ENCODE measurements at regions not wholly inside any gene's neighbourhood (a gene's known extent, or its start where the extent isn't known, plus 50 kb on each side); places are given as distances from the start of the nearest gene placed in this dataset.
"Not testable (repeated sequence)": the region's sequence is repeated elsewhere in the genome, so short reads cannot be mapped to it uniquely, and the experiment has no call there.

GRCh38 chr11:116373104-116373944 is 399.5 kb downstream of the BUD13 start:
- DNase-seq (ENCODE audit: low read depth), result no peak

- DNase-seq (ENCODE audit: low read depth), result no peak
Measured at GRCh38 chr11:116371146-116371545, 401.6 kb downstream of the BUD13 start.

- DNase-seq (ENCODE audit: low read depth), result no peak
Measured at GRCh38 chr11:116368784-116369183, 404.0 kb downstream of the BUD13 start.

DNA sequence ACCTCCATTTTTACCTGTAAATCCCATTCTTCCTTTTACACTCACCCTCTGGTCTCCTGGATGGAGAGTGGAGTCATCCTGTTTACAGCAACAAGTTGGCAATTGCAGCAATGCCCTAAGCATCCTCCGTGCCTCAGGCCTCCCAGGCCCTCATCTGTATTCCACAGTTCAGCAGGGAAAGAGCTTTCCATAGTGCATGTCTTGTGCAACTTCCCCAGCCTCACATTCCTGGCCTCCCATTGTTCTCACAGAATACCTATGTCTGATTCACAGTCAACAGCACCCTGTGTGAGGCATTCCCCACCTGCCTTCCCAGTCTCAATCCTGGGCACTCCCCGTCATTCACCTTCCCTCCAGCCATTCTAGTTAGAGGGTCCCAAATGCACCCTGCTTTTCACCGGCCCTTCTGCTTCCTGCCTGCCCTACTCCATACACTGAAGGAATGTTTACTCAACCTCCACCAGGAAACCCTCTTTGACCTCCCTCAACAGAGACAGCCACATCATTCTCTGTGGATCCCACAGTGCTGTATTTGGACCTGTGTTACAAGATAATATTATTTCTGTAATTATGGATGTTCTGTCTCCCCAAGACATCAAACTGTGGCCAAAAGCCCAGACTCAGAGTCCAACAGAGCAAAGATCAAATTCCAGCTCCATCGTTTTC is 405.7 kb downstream of the BUD13 start:
- no peak for DNase-seq (ENCODE audit: low read depth)

- DNase-seq (ENCODE audit: low read depth), result no peak
Measured at GRCh38 chr11:116366451-116366850, 406.3 kb downstream of the BUD13 start.

- DNase-seq (ENCODE audit: low read depth), result not testable (repeated sequence)
Measured at GRCh38 chr11:116364925-116365324, 407.9 kb downstream of the BUD13 start.

GRCh38 chr11:116364348-116364747 is 408.4 kb downstream of the BUD13 start:
- no peak for DNase-seq (ENCODE audit: low read depth)

- DNase-seq (ENCODE audit: low read depth), result no peak
Measured at GRCh38 chr11:116360221-116360941, 412.4 kb downstream of the BUD13 start.

DNA sequence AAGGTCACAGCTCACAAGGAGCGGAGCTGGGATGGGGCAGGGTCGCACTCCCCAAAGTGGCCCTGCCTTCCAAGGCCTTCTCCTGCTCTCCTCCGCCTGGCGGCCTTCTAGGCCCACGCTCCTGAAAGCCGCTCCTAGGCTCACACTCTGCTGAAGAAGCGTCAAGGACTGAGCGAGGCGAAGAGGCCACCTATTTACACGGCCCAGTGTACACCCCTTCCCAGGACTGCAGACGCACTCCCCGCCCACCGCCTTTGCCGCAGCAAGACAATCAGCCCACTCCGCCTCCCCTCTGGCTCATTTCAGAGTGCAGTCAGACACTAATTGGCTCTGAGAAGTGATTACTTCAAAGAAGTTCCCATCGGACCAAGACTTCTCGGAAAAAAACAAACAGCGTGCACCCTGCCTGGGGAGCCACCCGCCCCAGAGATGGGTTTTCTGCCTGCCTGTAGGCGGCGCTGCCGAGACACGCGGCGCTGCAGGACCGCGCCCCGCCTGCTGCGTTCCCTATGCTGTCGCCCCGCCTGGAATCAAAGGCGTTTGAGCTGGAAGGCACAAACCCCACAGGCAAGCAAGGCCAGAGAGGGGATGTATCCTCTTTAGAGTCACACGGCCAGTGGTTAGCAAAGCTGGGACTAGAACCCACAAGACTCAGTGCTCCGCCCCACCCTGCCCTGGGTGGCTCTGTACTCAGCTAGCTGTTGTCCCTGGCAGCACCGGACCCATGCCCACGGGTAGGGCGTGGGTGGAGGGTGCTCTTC is 414.8 kb downstream of the BUD13 start:
- no peak for DNase-seq (ENCODE audit: low read depth)

GRCh38 chr11:116356451-116356850 is 416.3 kb downstream of the BUD13 start:
- DNase-seq (ENCODE audit: low read depth), result no peak

GRCh38 chr11:116355104-116355503 is 417.7 kb downstream of the BUD13 start:
- no peak for DNase-seq (ENCODE audit: low read depth)

GRCh38 chr11:116353589-116353988 is 419.2 kb downstream of the BUD13 start:
- no peak for DNase-seq (ENCODE audit: low read depth)

DNA sequence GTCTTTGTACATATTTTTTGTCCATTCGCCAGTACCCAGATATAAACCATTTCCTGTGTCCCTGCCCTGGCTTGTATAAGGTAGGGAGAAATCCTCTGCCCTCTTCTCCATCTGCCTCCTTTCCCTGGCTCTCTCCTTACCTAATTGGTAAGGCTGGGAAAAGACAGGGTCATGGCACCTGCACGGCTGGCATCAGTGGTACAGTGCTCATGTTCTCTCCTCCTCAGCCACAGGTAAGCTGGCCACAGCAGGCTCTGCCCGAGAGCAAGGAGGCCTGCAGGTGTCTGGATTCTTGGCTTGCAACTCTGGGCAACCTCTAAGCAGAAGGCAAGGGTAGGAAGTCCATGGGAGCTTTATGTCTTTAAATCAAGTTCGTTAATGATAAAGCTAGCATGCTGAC is 419.9 kb downstream of the BUD13 start:
- no peak for DNase-seq (ENCODE audit: low read depth)

GRCh38 chr11:116348226-116348625 is 424.6 kb downstream of the BUD13 start:
- no peak for DNase-seq (ENCODE audit: low read depth)

DNA sequence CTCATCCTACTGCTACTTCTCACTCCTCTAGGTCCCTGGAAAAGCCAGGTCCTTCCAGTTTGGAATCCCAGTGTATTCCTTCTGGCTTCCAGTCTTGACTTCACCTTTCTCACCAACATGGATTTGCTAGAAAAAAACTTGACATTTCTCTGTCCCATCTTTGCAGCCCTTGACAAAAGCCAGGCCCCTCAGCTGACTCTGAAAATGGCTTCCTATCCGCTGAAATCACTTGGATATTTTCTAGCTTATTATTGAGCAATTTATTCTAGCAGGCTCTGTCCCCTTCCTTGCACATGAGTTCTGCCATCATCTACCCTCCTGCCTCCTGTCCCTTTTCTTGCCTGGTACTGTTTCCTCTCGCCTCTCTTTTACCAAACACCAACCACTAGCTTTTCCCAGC is 427.2 kb downstream of the BUD13 start:
- DNase-seq (ENCODE audit: low read depth), result no peak

GRCh38 chr11:116344601-116345000 is 428.2 kb downstream of the BUD13 start:
- DNase-seq (ENCODE audit: low read depth), result no peak

GRCh38 chr11:116343270-116343669 is 429.5 kb downstream of the BUD13 start:
- no peak for DNase-seq (ENCODE audit: low read depth)

- DNase-seq (ENCODE audit: low read depth), result no peak
Measured at GRCh38 chr11:116342148-116342547, 430.6 kb downstream of the BUD13 start.

- DNase-seq (ENCODE audit: low read depth), result no peak
Measured at GRCh38 chr11:116339306-116340098, 433.3 kb downstream of the BUD13 start.

DNA sequence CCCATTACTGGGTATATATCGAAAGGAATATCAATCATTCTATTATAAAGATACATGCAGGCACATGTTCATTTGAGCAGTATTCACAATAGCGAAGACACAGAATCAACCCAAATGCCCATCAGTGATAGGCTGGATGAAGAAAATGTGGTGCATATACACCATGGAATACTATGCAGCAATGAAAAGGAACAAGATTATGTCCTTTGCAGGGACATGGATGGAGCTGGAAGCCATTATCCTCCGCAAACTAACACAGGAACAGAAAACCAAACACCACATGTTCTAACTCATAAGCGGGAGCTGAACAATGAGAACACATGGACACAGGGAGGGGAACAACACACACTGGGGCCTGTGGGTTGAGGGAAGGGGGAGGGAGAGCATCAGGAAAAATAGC is 434.3 kb downstream of the BUD13 start:
- DNase-seq (ENCODE audit: low read depth), result not testable (repeated sequence)

- DNase-seq (ENCODE audit: low read depth), result no peak
Measured at GRCh38 chr11:116336540-116336939, 436.2 kb downstream of the BUD13 start.

Measured in activated T-cell treated with anti-CD3 and anti-CD28 coated beads for 24 hours (primary cell).